ENCODE measurements at regions not wholly inside any gene's neighbourhood (a gene's known extent, or its start where the extent isn't known, plus 50 kb on each side); places are given as distances from the start of the nearest gene placed in this dataset.

DNA sequence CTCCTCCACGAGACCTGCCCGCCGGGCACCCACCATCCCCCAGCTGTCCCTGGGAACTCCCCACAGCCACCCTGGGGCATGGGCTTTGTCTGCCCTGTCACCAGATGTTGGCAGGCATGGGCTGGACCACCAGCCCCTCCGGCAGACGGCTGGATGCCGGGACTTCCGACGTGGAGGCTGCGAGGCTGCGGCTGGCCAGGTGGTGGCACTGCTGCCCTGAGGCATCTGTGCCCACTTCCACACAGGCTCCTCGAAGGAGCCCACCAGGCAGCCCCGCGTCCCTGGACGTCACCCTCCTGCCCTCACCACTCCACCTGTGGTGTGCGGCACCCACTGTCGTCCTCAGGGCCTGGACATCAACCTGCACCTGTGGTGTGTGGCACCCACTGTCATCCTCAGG is 319.9 kb upstream of the SALL3 start:
- Histone ChIP-seq H3K4me3 (replicated peaks in 1 of 3; ENCODE audit: low read depth in 2 of 3, low read length in 3 of 3) (no peak overlapping the region), H3K4me2 (replicated peaks; ENCODE audit: extremely low read depth, low read length, poor library complexity, severe bottlenecking) (no peak overlapping the region), H3K79me2 (ENCODE audit: insufficient read depth, low read length) (no peaks in the 10 kb centered on the region), H3K27me3 (ENCODE audit: control insufficient read depth in 2 of 2, insufficient read depth in 2 of 2, low read length in 2 of 2) (no peaks in the 10 kb centered on the region), H4K20me1 (ENCODE audit: insufficient read depth, low read length) (no peaks in the 10 kb centered on the region), H3K9me3 (replicated peaks in 1 of 2; ENCODE audit: control insufficient read depth in 1 of 2, insufficient read depth in 1 of 2, low read length in 2 of 2) (peaks cover 17 to 20% of the 10 kb centered on the region in 2 donors), H3K9ac (ENCODE audit: insufficient read depth, low read length, poor library complexity, severe bottlenecking) (no peak overlapping the region), H3K27ac (ENCODE audit: low read depth in 1 of 2, low read length in 2 of 2) (no peak overlapping the region), H3K4me1 (ENCODE audit: control insufficient read depth in 1 of 2, insufficient read depth in 2 of 2, low read length in 2 of 2) (no peaks in the 10 kb centered on the region), H3K36me3 (replicated peaks in 1 of 2; ENCODE audit: control insufficient read depth in 1 of 2, insufficient read depth in 2 of 2, low read length in 2 of 2) (no peaks in the 10 kb centered on the region), H2AFZ (ENCODE audit: insufficient read depth, low read depth, low read length, poor library complexity, severe bottlenecking) (no peak overlapping the region)
- peaks cover 5% of the 10 kb centered on the region in 3 donors for H3K27me3 Mint-ChIP-seq (ENCODE audit: low read depth in 3 of 3)
- no peak for DNase-seq
- no peaks in the 10 kb centered on the region for H3K36me3 Mint-ChIP-seq
- TF ChIP-seq, protein P1, sequence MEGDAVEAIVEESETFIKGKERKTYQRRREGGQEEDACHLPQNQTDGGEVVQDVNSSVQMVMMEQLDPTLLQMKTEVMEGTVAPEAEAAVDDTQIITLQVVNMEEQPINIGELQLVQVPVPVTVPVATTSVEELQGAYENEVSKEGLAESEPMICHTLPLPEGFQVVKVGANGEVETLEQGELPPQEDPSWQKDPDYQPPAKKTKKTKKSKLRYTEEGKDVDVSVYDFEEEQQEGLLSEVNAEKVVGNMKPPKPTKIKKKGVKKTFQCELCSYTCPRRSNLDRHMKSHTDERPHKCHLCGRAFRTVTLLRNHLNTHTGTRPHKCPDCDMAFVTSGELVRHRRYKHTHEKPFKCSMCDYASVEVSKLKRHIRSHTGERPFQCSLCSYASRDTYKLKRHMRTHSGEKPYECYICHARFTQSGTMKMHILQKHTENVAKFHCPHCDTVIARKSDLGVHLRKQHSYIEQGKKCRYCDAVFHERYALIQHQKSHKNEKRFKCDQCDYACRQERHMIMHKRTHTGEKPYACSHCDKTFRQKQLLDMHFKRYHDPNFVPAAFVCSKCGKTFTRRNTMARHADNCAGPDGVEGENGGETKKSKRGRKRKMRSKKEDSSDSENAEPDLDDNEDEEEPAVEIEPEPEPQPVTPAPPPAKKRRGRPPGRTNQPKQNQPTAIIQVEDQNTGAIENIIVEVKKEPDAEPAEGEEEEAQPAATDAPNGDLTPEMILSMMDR (IDR thresholded peaks at IDR 0.05) = peak; percentile 46
- H3K27ac Mint-ChIP-seq = no peak overlapping the region
- H3K4me1 Mint-ChIP-seq = no peaks in the 10 kb centered on the region
- 35% methylated on average over 16 of the region's 16 CpGs for WGBS (ENCODE audit: insufficient coverage)
- peaks cover 8 to 21% (median 14%) of the 10 kb centered on the region in 7 donors for H3K9me3 Mint-ChIP-seq
- no peak overlapping the region for H3K4me3 Mint-ChIP-seq
- intact Hi-C loops (cut with micrococcal nuclease) = loop anchor here in 1 of 2 donors (10.0 kb wide), 1 partner anchor 585 kb away; no protein-coding TSS in a partner anchor

DNA sequence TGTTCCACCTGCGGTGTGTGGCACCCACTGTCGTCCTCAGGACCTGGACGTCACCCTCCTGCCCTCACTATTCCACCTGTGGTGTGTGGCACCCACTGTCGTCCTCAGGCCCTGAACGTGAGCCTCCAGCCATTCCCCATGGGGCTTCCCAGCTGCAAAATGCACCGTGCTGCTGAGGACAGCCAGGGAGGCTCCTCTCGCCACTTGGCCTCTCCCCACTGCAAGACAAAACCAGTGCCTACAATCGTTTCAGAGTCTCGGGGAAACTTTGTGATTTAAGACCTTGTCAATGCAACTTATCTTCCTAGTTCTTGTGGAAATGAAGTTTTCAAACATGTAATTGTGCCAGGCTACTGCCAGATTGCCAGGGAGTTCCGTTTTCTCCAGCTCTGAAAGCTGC is 319.3 kb upstream of the SALL3 start:
- H3K79me2 ChIP-seq (ENCODE audit: insufficient read depth, low read length) = no peaks in the 10 kb centered on the region
- Mint-ChIP-seq H3K36me3 (no peaks in the 10 kb centered on the region), H3K27me3 (ENCODE audit: low read depth in 3 of 3) (peaks cover 5% of the 10 kb centered on the region in 3 donors), H3K27ac (no peak overlapping the region), H3K4me1 (no peaks in the 10 kb centered on the region), H3K9me3 (peaks cover 8 to 15% (median 10%) of the 10 kb centered on the region in 7 donors), H3K4me3 (no peak overlapping the region)
- H3K4me3 ChIP-seq (replicated peaks in 1 of 3; ENCODE audit: low read depth in 2 of 3, low read length in 3 of 3) = no peak overlapping the region
- H3K36me3 ChIP-seq (replicated peaks in 1 of 2; ENCODE audit: control insufficient read depth in 1 of 2, insufficient read depth in 2 of 2, low read length in 2 of 2) = no peaks in the 10 kb centered on the region
- H4K20me1 ChIP-seq (ENCODE audit: insufficient read depth, low read length) = no peaks in the 10 kb centered on the region
- H3K27ac ChIP-seq (ENCODE audit: low read depth in 1 of 2, low read length in 2 of 2) = no peak overlapping the region
- intact Hi-C loops (cut with micrococcal nuclease) = no loop called here
- no peak overlapping the region for H2AFZ ChIP-seq (ENCODE audit: insufficient read depth, low read depth, low read length, poor library complexity, severe bottlenecking)
- 80% methylated on average over 9 of the region's 10 CpGs for WGBS (ENCODE audit: insufficient coverage)
- H3K9ac ChIP-seq (ENCODE audit: insufficient read depth, low read length, poor library complexity, severe bottlenecking) = no peak overlapping the region
- H3K4me1 ChIP-seq (ENCODE audit: control insufficient read depth in 1 of 2, insufficient read depth in 2 of 2, low read length in 2 of 2) = no peaks in the 10 kb centered on the region
- H3K9me3 ChIP-seq (replicated peaks in 1 of 2; ENCODE audit: control insufficient read depth in 1 of 2, insufficient read depth in 1 of 2, low read length in 2 of 2) = peaks cover 11 to 15% of the 10 kb centered on the region in 2 donors
- no peaks in the 10 kb centered on the region for H3K27me3 ChIP-seq (ENCODE audit: control insufficient read depth in 2 of 2, insufficient read depth in 2 of 2, low read length in 2 of 2)
- DNase-seq = no peak
- TF ChIP-seq, protein P1 (IDR thresholded peaks at IDR 0.05) = no peak
- H3K4me2 ChIP-seq (replicated peaks; ENCODE audit: extremely low read depth, low read length, poor library complexity, severe bottlenecking) = no peak overlapping the region
